ENCODE measurements at regions not wholly inside any gene's neighbourhood (a gene's known extent, or its start where the extent isn't known, plus 50 kb on each side); places are given as distances from the start of the nearest gene placed in this dataset.

DNA sequence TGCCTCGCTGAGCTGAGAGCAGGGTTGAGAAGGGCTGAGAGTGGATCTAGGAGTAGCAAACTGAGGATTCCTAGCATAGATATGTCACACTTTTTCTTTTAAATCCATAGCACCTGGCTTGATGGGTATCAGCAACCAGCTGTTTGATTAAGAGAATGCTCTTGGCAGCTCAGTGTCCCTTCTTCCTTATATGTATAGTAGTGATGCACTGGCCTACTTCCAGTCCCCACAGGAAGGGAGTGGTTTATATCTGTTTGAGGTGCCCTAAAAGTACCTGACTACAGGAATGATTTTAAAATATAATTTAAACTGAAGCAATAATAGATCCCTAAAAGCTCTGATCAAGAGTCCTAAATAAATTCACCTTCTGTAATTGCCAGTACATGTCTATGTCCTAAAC lies 546.8 kb upstream of the ZNF608 start:
- ATAC-seq (replicated peaks): no peak
- no peak overlapping the region for H3K27ac Mint-ChIP-seq
- no peaks in the 10 kb centered on the region for H3K36me3 Mint-ChIP-seq (ENCODE audit: insufficient read depth)
- peaks cover 0 to 8% of the 10 kb centered on the region in 2 donors for H3K9me3 Mint-ChIP-seq
- no peaks in the 10 kb centered on the region for H3K27me3 Mint-ChIP-seq
- no peaks in the 10 kb centered on the region for H3K4me1 Mint-ChIP-seq (ENCODE audit: low read depth in 2 of 2)
- DNase-seq: no peak
- H3K4me3 Mint-ChIP-seq: no peak overlapping the region

DNA sequence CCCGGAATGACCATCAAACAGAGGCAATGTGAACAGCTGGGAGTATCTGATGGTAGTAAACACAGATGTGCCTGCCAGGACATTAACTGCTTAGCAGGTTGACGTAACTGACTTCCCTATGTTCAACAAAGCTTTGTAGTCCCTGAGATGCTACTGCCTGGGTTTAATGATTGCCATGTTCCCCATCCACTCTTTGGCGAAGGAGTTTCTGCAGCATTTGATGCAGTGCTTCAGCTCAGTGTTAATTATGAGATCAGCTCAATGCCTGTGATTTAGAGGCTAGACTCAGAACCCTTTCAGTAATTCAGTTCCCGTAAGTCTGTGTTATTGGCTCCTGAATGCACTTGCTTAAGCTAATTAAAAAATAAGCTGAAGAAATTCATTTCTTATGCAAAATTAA lies 547.3 kb upstream of the ZNF608 start:
- DNase-seq (no peak), ATAC-seq (replicated peaks) (no peak)
- Mint-ChIP-seq H3K36me3 (ENCODE audit: insufficient read depth) (no peaks in the 10 kb centered on the region), H3K27ac (no peak overlapping the region), H3K27me3 (no peaks in the 10 kb centered on the region), H3K9me3 (peaks cover 0 to 8% of the 10 kb centered on the region in 2 donors), H3K4me3 (no peak overlapping the region), H3K4me1 (ENCODE audit: low read depth in 2 of 2) (no peaks in the 10 kb centered on the region)

DNA sequence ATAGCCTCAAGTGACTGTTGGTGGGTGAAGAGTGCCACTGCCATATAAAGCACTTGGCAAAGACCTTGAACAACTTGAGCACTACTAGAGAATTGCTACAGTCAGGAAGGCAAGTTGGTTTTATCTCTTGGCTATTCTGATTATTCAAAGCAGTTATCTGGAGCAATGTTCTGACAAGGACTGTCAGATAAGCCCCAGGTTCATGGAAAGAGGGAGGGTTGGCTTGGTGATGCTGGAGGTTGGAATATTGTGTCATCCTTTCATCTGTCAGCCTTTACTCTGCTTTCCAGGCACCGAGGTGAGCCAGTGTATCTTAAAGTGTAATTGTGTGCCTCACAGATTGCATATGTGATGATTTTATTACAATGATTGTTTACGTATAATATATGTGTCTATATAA lies 548.4 kb upstream of the ZNF608 start:
- Mint-ChIP-seq H3K9me3 (peaks cover 0 to 8% of the 10 kb centered on the region in 2 donors), H3K27me3 (no peaks in the 10 kb centered on the region), H3K4me3 (no peak overlapping the region), H3K36me3 (ENCODE audit: insufficient read depth) (no peaks in the 10 kb centered on the region), H3K4me1 (ENCODE audit: low read depth in 2 of 2) (no peaks in the 10 kb centered on the region), H3K27ac (no peak overlapping the region)
- ATAC-seq (replicated peaks) (no peak), DNase-seq (no peak)

DNA sequence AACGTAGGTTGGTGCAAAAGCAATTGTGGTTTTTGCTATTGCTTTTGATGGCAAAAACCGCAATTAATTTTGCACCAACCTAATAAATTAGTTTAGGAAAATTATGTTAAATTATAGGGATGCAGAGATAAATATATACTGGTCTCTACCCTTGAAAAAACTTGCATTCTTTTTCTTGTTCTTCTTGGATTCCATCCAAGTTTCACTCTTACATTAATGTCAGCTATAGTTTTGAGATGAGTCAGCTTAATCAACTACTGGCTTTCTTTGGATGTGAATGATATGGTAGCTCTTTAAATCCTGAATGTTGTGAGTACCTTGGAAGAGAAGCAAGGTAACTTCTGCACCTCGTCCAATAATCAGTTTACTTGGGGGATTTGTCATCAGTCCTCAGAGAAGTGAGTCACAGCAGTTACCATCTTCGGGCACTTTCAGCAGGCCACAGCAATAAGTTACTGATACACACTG lies 549.0 kb upstream of the ZNF608 start:
- H3K4me1 Mint-ChIP-seq (ENCODE audit: low read depth in 2 of 2): no peaks in the 10 kb centered on the region
- H3K9me3 Mint-ChIP-seq: peaks cover 0 to 6% of the 10 kb centered on the region in 2 donors
- H3K27me3 Mint-ChIP-seq: no peaks in the 10 kb centered on the region
- H3K36me3 Mint-ChIP-seq (ENCODE audit: insufficient read depth): no peaks in the 10 kb centered on the region
- DNase-seq (no peak), ATAC-seq (replicated peaks) (no peak)
- no peak overlapping the region for H3K27ac Mint-ChIP-seq
- no peak overlapping the region for H3K4me3 Mint-ChIP-seq

DNA sequence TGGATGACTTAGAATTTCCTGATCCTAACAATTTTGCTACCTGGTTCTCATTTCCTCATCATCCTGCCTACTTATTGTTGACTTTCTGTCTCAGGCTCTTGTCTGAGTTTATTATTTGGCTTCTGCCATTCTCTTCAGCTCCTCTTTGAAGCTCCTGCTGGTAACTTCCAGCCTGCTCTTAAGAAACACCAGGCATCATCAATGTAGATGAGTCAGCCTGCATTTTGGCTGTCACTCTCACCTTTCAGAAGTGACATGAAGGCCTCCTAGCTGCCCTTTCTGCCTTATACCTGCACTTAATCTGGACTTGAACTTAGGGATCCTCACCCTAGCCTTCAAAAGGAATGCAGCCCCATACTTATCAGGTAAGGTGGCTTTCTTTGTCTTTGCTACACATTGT lies 551.8 kb upstream of the ZNF608 start:
- Mint-ChIP-seq H3K9me3 (peaks cover 0 to 5% of the 10 kb centered on the region in 2 donors), H3K4me1 (ENCODE audit: low read depth in 2 of 2) (no peaks in the 10 kb centered on the region), H3K27me3 (no peaks in the 10 kb centered on the region), H3K36me3 (ENCODE audit: insufficient read depth) (no peaks in the 10 kb centered on the region), H3K4me3 (no peak overlapping the region), H3K27ac (no peak overlapping the region)
- DNase-seq (no peak), ATAC-seq (replicated peaks) (no peak)

DNA sequence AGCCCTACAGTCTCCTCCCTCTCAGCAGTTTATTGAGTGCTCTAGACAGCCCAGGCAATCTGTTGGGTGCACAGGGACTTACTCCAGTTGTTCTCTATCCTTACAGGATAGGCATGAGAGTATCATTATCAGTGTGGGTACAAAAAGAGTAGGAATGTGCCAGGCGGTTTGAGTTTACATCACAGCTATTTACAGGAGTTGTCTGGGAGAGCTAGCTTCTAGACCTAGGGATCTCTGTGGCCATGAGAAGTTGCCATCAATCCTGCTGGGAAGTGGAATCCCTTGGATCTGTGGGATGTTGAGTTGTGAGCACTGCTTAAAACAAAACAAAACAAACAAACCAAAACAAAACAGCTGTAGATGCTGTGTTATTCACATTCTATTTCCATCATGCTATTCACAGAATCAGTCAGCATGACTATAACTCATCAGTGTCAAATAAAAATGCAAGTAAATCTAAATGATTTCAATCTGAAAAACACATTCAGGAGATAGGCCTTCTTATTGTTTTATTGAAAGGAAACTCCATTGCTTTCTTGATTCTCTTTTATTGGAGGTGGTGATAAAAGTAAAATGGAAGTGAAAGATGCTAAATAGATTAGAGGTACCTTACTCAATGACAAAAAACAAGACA lies 552.4 kb upstream of the ZNF608 start:
- DNase-seq (no peak), ATAC-seq (replicated peaks) (no peak)
- no peak overlapping the region for H3K4me3 Mint-ChIP-seq
- peaks cover 0 to 5% of the 10 kb centered on the region in 2 donors for H3K9me3 Mint-ChIP-seq
- H3K27ac Mint-ChIP-seq: no peak overlapping the region
- H3K27me3 Mint-ChIP-seq: no peaks in the 10 kb centered on the region
- no peaks in the 10 kb centered on the region for H3K4me1 Mint-ChIP-seq (ENCODE audit: low read depth in 2 of 2)
- H3K36me3 Mint-ChIP-seq (ENCODE audit: insufficient read depth): no peaks in the 10 kb centered on the region

DNA sequence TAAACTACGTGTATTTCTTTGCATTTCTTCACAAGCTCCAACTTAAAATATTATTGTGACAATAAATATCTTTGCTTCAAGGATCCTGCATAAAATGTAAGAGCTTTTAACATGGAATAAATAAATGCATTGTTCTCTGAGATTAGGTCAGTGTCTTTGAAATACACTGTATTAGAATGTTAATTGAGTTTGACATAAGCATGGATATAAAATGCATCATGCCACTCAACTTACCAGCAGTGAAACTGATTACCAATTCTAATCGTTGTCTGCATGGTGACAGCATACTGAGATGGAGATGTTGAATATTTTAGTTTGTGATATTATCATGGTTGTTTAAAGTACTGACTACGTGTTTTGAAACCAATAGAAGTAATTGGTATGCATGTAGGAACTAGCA lies 555.3 kb upstream of the ZNF608 start:
- H3K36me3 Mint-ChIP-seq (ENCODE audit: insufficient read depth): no peaks in the 10 kb centered on the region
- H3K27me3 Mint-ChIP-seq: no peaks in the 10 kb centered on the region
- no peaks in the 10 kb centered on the region for H3K4me1 Mint-ChIP-seq (ENCODE audit: low read depth in 2 of 2)
- H3K27ac Mint-ChIP-seq: no peak overlapping the region
- no peak overlapping the region for H3K4me3 Mint-ChIP-seq
- H3K9me3 Mint-ChIP-seq: peaks cover 0 to 5% of the 10 kb centered on the region in 2 donors
- DNase-seq: no peak
- no peak for ATAC-seq (replicated peaks)

DNA sequence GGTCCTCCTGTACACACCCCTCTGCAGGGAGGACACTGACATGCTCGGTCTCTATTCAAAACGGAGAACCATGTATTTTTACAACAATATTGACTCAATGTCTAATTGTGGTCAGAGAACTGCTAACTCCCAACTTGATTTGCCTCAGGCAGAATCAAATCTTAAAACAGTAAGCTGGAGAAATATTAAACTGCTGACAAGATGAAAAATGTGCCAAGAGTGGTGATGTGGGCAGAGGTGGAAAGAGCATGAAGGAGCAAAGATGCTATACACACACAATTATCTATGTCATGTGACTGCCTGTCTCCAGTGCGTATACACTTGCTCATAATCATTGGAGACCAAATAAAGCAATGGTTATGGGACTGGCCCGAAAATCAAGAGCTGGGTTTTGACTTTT lies 556.1 kb upstream of the ZNF608 start:
- DNase-seq: no peak
- Mint-ChIP-seq H3K9me3 (peaks cover 1 to 4% of the 10 kb centered on the region in 2 donors), H3K27me3 (no peaks in the 10 kb centered on the region), H3K4me1 (ENCODE audit: low read depth in 2 of 2) (no peaks in the 10 kb centered on the region), H3K4me3 (no peak overlapping the region), H3K27ac (no peak overlapping the region), H3K36me3 (ENCODE audit: insufficient read depth) (no peaks in the 10 kb centered on the region)
- no peak for ATAC-seq (replicated peaks)

DNA sequence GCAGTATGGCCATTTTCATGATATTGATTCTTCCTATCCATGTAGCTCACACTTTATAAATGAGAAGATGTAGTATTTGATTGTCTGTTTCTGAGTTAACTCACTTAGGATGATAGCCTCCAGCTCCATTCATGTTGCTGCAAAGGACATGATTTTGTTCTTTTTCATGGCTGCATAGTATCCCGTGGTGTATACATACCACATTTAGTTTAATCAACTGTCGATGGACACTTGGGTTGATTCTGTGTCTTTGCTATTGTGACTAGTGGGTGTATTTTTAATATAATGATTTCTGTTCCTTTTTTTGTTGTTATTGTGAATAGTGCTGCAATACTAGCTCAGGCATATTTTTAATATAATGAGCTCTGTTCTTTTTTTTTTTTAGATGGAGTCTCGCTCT lies 560.3 kb upstream of the ZNF608 start:
- Mint-ChIP-seq H3K9me3 (peaks cover 4 to 10% of the 10 kb centered on the region in 2 donors), H3K4me1 (ENCODE audit: low read depth in 2 of 2) (no peaks in the 10 kb centered on the region), H3K27ac (no peak overlapping the region), H3K36me3 (ENCODE audit: insufficient read depth) (no peaks in the 10 kb centered on the region), H3K4me3 (no peak overlapping the region), H3K27me3 (no peaks in the 10 kb centered on the region)
- ATAC-seq (replicated peaks) (no peak), DNase-seq (no peak)

DNA sequence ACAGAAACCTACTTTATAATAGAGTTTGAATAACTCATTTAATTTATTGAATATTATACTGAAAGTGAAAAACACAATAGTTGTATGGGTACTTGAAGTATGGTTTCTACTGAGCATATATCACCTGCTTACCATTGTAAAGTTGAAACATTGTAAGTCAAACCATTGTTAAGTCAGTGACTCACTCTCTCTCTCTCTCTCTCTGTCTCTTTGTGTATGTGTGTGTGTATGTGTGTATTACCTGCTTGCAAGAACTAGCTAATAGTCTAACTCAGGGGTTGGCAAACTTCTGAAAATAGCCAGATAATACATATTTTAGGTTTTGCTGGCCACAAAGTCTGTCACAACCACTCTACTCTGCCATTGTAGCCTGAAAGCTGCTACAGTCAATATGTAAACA lies 564.3 kb upstream of the ZNF608 start:
- H3K4me1 Mint-ChIP-seq (ENCODE audit: low read depth in 2 of 2): no peaks in the 10 kb centered on the region
- H3K36me3 Mint-ChIP-seq (ENCODE audit: insufficient read depth): no peaks in the 10 kb centered on the region
- no peak for DNase-seq
- no peak overlapping the region for H3K27ac Mint-ChIP-seq
- no peak overlapping the region for H3K4me3 Mint-ChIP-seq
- no peak for ATAC-seq (replicated peaks)
- H3K27me3 Mint-ChIP-seq: no peaks in the 10 kb centered on the region
- H3K9me3 Mint-ChIP-seq: peaks cover 9 to 24% of the 10 kb centered on the region in 2 donors

DNA sequence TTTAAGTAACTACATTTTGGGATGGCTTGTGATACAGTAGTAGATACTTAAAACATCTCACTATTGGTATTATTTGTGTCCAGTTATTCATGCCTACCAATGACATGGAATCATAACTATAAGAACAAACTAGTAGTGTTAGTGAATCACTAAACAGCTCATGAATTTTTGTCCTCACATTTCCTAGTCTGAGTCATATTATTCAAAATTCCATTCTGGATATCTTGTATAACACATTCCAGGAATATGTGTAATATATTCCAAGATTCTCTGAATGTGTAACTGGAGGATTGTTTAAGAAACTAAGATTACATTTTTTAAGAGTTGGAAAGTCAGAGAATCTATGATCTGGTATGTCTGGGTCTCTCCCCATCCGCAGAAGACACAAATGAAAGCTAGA lies 565.3 kb upstream of the ZNF608 start:
- Mint-ChIP-seq H3K4me3 (no peak overlapping the region), H3K27ac (no peak overlapping the region), H3K9me3 (peaks cover 7 to 24% of the 10 kb centered on the region in 2 donors), H3K4me1 (ENCODE audit: low read depth in 2 of 2) (no peaks in the 10 kb centered on the region), H3K36me3 (ENCODE audit: insufficient read depth) (no peaks in the 10 kb centered on the region), H3K27me3 (no peaks in the 10 kb centered on the region)
- ATAC-seq (replicated peaks) (no peak), DNase-seq (no peak)

DNA sequence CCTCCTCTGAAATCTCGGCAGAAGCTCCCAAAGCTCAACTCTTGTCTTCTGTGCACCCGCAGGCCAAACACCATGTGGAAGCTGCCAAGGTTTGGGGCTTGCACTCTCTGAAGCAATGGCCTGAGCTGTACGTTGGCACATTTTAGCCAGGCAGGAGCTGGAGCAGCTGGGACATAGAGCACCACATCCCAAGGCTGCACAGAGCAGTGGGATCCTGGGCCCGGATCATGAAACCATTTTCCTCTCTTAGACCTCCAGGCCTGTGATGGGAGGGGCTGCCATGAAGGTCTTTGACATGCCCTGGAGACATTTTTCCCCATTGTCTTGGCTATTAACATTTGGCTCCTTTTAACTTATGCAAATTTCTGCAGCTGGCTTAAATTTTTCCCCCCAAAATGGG lies 567.1 kb upstream of the ZNF608 start:
- no peaks in the 10 kb centered on the region for H3K27me3 Mint-ChIP-seq
- peaks cover 7 to 14% of the 10 kb centered on the region in 2 donors for H3K9me3 Mint-ChIP-seq
- H3K4me1 Mint-ChIP-seq (ENCODE audit: low read depth in 2 of 2): no peaks in the 10 kb centered on the region
- no peaks in the 10 kb centered on the region for H3K36me3 Mint-ChIP-seq (ENCODE audit: insufficient read depth)
- no peak overlapping the region for H3K27ac Mint-ChIP-seq
- ATAC-seq (replicated peaks) (no peak), DNase-seq (no peak)
- no peak overlapping the region for H3K4me3 Mint-ChIP-seq

DNA sequence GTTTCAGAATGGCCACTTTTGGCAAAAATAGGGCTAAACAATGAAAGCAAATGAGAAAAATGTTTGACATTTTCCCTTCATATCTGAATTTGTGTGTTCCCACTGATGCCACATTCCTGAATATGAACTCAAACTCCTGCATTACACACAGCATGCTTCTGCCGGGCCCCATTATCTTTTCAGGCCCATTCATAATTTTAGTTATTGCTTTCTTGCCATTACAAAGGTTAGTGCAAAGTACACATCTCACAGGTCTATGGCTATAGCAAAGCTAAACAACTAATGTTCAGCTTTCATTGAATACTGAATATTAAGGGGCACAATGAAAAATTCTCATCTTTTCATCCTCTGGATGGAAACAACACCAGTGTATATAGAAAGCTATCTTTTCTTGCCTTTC lies 568.9 kb upstream of the ZNF608 start:
- no peak for DNase-seq
- Mint-ChIP-seq H3K36me3 (ENCODE audit: insufficient read depth) (no peaks in the 10 kb centered on the region), H3K4me3 (no peak overlapping the region), H3K4me1 (ENCODE audit: low read depth in 2 of 2) (no peaks in the 10 kb centered on the region), H3K27ac (no peak overlapping the region), H3K9me3 (peaks cover 11 to 14% of the 10 kb centered on the region in 2 donors), H3K27me3 (no peaks in the 10 kb centered on the region)
- no peak for ATAC-seq (replicated peaks)

DNA sequence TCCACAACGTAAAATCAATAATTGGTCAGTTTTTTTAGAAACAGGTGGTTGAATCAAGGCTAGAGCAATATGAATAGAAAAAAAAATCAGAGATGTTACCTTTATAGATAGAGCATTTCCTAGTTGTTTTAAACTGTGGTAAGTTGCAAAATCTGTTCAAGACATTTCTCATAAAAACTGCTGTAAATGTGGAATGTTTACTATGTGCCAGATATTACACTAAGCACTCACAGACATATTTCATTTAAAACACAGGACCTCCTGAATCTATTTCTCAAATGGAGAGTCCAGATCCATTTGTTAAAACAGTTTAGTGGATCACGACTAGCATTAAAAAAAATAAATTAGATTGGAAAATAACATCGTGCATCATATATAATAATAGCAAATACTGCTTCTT lies 570.0 kb upstream of the ZNF608 start:
- Mint-ChIP-seq H3K27ac (no peak overlapping the region), H3K36me3 (ENCODE audit: insufficient read depth) (no peaks in the 10 kb centered on the region), H3K4me3 (no peak overlapping the region), H3K9me3 (peaks cover 13 to 14% of the 10 kb centered on the region in 2 donors), H3K4me1 (ENCODE audit: low read depth in 2 of 2) (no peaks in the 10 kb centered on the region), H3K27me3 (no peaks in the 10 kb centered on the region)
- no peak for ATAC-seq (replicated peaks)
- no peak for DNase-seq

Data from effector memory CD8-positive, alpha-beta T cell (primary cell).